MCF 10A (cell line): ENCODE measurements at regions not wholly inside any gene's neighbourhood (a gene's known extent, or its start where the extent isn't known, plus 50 kb on each side); places are given as distances from the start of the nearest gene placed in this dataset.

ENCODE experiments used
- BruUV-seq: library from RNA; stranded (reverse); fragments of 400-500 nt; replicated peaks from 2 replicates; lab custom pipeline; 2021; lab: Mats Ljungman, UMichigan
- CTCF ChIA-PET: fragments of 300-600 bp; sonication (Branson Sonifier 250); formaldehyde crosslinking; extraction: SDS; loops from one replicate; lab custom pipeline; 2021; ENCODE audit warnings: antibody characterized with exemption, inconsistent platforms; lab: Yijun Ruan, JAX
- POLR2A ChIA-PET: fragments of 300-600, 350-650 bp; sonication (Branson Sonifier 250); formaldehyde crosslinking; extraction: SDS; loops from one replicate; lab custom pipeline; 2020; ENCODE audit warnings: antibody characterized with exemption, inconsistent platforms; lab: Yijun Ruan, JAX
- DNase-seq: peaks from one replicate; pipeline ENCODE4 v3.0.0-alpha.2; 2018; ENCODE audit not compliant: unreplicated experiment
- H3K27ac Mint-ChIP-seq: one replicate; pipeline ENCODE4 v1.8.0; 2022; ENCODE audit warnings: mild to moderate bottlenecking, low read depth, mixed read lengths; ENCODE audit not compliant: unreplicated experiment
- H3K27me3 Mint-ChIP-seq: one replicate; pipeline ENCODE4 v1.8.0; 2022; ENCODE audit warnings: mixed read lengths; ENCODE audit not compliant: insufficient read depth, unreplicated experiment
- H3K36me3 Mint-ChIP-seq: one replicate; pipeline ENCODE4 v1.8.0; 2022; ENCODE audit warnings: mild to moderate bottlenecking, moderate library complexity, mixed read lengths; ENCODE audit not compliant: insufficient read depth, unreplicated experiment
- H3K4me1 Mint-ChIP-seq: one replicate; pipeline ENCODE4 v1.8.0; 2022; ENCODE audit warnings: mixed read lengths; ENCODE audit not compliant: insufficient read depth, unreplicated experiment
- H3K4me3 Mint-ChIP-seq: one replicate; pipeline ENCODE4 v1.8.0; 2022; ENCODE audit warnings: mild to moderate bottlenecking, moderate library complexity, mixed read lengths; ENCODE audit not compliant: unreplicated experiment
- H3K9me3 Mint-ChIP-seq: one replicate; pipeline ENCODE4 v1.8.0; 2022; ENCODE audit warnings: mixed read lengths; ENCODE audit not compliant: unreplicated experiment
- intact Hi-C: fragments of 100-400 bp; cut with micrococcal nuclease; formaldehyde crosslinking; loops from 2 replicates; pipeline ENCODE4 v1.14.1; 2022
- TF ChIP-seq, protein P1 (sequence below): fragments of 200-600 bp; IDR thresholded peaks from one replicate; pipeline ENCODE4 v1.8.0; 2022; ENCODE audit warnings: antibody characterized with exemption, mild to moderate bottlenecking; ENCODE audit not compliant: unreplicated experiment

- H3K36me3 Mint-ChIP-seq: no peaks in the 10 kb centered on the region
- BruUV-seq: no TSS peak
- ChIA-PET POLR2A (no interaction called here), CTCF (interaction anchor here (0.5 to 0.6 kb wide), 2 partner anchors 166 to 450 kb away, joined by 3 to 4 read pairs; no protein-coding TSS in a partner anchor)
- intact Hi-C loops: no loop called here
- TF ChIP-seq, protein P1, sequence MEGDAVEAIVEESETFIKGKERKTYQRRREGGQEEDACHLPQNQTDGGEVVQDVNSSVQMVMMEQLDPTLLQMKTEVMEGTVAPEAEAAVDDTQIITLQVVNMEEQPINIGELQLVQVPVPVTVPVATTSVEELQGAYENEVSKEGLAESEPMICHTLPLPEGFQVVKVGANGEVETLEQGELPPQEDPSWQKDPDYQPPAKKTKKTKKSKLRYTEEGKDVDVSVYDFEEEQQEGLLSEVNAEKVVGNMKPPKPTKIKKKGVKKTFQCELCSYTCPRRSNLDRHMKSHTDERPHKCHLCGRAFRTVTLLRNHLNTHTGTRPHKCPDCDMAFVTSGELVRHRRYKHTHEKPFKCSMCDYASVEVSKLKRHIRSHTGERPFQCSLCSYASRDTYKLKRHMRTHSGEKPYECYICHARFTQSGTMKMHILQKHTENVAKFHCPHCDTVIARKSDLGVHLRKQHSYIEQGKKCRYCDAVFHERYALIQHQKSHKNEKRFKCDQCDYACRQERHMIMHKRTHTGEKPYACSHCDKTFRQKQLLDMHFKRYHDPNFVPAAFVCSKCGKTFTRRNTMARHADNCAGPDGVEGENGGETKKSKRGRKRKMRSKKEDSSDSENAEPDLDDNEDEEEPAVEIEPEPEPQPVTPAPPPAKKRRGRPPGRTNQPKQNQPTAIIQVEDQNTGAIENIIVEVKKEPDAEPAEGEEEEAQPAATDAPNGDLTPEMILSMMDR: no peak
- H3K27me3 Mint-ChIP-seq: peaks cover 68% of the 10 kb centered on the region
- H3K4me1 Mint-ChIP-seq: no peaks in the 10 kb centered on the region
- H3K27ac Mint-ChIP-seq: no peak overlapping the region
- no peaks in the 10 kb centered on the region for H3K9me3 Mint-ChIP-seq
- no peak overlapping the region for H3K4me3 Mint-ChIP-seq
- DNase-seq: no peak
These were observed 334.3 kb upstream of the TRPC7 start for GRCh38 chr5:136699651-136700050.

DNA sequence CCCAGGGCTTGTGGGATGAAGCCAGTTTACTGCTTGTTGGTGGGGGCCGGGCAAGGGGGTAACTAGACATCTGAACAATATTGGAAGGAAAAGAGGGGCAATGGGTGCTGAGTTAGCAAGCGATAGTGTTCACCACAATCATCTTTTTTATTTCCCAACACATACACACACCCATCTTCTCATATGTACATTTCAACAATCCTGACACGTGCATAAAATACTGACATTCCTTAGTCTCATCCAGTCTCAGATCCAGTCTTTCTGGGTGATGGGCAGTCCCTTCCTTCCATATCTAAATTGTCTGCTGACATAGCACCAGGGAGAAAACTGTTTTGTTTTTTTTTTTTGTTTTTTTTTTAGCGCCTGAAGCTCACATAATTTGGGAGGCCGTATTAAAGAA lies 333.6 kb upstream of the TRPC7 start:
- BruUV-seq: no TSS peak
- no peaks in the 10 kb centered on the region for H3K36me3 Mint-ChIP-seq
- no peak for DNase-seq
- peaks cover 68% of the 10 kb centered on the region for H3K27me3 Mint-ChIP-seq
- ChIA-PET POLR2A (no interaction called here), CTCF (no interaction called here)
- no peaks in the 10 kb centered on the region for H3K4me1 Mint-ChIP-seq
- H3K9me3 Mint-ChIP-seq: no peaks in the 10 kb centered on the region
- intact Hi-C loops: no loop called here
- H3K27ac Mint-ChIP-seq: no peak overlapping the region
- no peak overlapping the region for H3K4me3 Mint-ChIP-seq
- TF ChIP-seq, protein P1: no peak

DNA sequence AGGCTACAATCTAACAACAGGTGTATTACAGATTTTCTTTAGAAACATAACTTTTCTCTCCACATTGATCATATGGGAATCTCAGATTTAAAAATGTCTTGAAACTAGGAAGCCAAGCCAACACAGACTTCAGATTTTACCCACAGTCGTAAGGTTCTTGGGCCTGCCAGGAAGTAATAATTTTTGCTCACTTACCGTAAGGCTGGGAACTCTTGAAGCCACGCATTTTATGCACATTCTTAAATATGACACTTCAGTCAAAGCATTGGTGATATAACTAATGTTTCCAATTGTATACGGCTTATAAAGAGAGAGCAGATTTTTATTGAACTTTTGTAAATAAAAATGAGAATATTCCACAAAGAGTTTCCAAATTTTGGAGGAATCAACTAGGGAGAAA lies 328.9 kb upstream of the TRPC7 start:
- intact Hi-C loops: no loop called here
- CTCF ChIA-PET: no interaction called here

GRCh38 chr5:136689552-136689951 lies 324.2 kb upstream of the TRPC7 start:
- CTCF ChIA-PET: interaction anchor here (1.8 kb wide), 1 partner anchor 439 kb away, joined by 6 read pairs; no protein-coding TSS in a partner anchor
- H3K36me3 Mint-ChIP-seq: no peaks in the 10 kb centered on the region
- peaks cover 7% of the 10 kb centered on the region for H3K27me3 Mint-ChIP-seq
- H3K9me3 Mint-ChIP-seq: peaks cover 12% of the 10 kb centered on the region
- TF ChIP-seq, protein P1: no peak
- H3K4me1 Mint-ChIP-seq: no peaks in the 10 kb centered on the region
- no peak for DNase-seq
- H3K4me3 Mint-ChIP-seq: no peak overlapping the region
- no peak overlapping the region for H3K27ac Mint-ChIP-seq
- BruUV-seq: no TSS peak
- POLR2A ChIA-PET: no interaction called here
- intact Hi-C loops: no loop called here

More for the DNA sequence above, 328.9 kb upstream of the TRPC7 start:
- Mint-ChIP-seq H3K9me3 (no peaks in the 10 kb centered on the region), H3K36me3 (no peaks in the 10 kb centered on the region), H3K27me3 (peaks cover 34% of the 10 kb centered on the region), H3K27ac (no peak overlapping the region), H3K4me1 (no peaks in the 10 kb centered on the region), H3K4me3 (no peak overlapping the region)
- TF ChIP-seq, protein P1: no peak
- no peak for DNase-seq
- POLR2A ChIA-PET: no interaction called here
- no TSS peak for BruUV-seq
